HL-60 (cell line): ENCODE measurements at regions not wholly inside any gene's neighbourhood (a gene's known extent, or its start where the extent isn't known, plus 50 kb on each side); places are given as distances from the start of the nearest gene placed in this dataset.

Source experiments
- CTCF ChIP-seq: IDR thresholded peaks from one replicate; pipeline ENCODE4 v1.5.1; 2011; ENCODE audit warnings: low read length, control low read depth, inconsistent platforms; ENCODE audit not compliant: insufficient read depth
- TF ChIP-seq, protein P1 (sequence below): IDR thresholded peaks from 2 replicates; pipeline ENCODE4 v1.6.1; 2012; ENCODE audit warnings: low read depth; ENCODE audit not compliant: insufficient replicate concordance

- TF ChIP-seq CTCF, result no peak
- TF ChIP-seq, protein P1, sequence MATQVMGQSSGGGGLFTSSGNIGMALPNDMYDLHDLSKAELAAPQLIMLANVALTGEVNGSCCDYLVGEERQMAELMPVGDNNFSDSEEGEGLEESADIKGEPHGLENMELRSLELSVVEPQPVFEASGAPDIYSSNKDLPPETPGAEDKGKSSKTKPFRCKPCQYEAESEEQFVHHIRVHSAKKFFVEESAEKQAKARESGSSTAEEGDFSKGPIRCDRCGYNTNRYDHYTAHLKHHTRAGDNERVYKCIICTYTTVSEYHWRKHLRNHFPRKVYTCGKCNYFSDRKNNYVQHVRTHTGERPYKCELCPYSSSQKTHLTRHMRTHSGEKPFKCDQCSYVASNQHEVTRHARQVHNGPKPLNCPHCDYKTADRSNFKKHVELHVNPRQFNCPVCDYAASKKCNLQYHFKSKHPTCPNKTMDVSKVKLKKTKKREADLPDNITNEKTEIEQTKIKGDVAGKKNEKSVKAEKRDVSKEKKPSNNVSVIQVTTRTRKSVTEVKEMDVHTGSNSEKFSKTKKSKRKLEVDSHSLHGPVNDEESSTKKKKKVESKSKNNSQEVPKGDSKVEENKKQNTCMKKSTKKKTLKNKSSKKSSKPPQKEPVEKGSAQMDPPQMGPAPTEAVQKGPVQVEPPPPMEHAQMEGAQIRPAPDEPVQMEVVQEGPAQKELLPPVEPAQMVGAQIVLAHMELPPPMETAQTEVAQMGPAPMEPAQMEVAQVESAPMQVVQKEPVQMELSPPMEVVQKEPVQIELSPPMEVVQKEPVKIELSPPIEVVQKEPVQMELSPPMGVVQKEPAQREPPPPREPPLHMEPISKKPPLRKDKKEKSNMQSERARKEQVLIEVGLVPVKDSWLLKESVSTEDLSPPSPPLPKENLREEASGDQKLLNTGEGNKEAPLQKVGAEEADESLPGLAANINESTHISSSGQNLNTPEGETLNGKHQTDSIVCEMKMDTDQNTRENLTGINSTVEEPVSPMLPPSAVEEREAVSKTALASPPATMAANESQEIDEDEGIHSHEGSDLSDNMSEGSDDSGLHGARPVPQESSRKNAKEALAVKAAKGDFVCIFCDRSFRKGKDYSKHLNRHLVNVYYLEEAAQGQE, result no peak
Observed at GRCh38 chr4:131470360-131470759, 1678.7 kb upstream of the PCDH10 start.
